Type B pancreatic cell (in vitro differentiated cells): ENCODE measurements at regions not wholly inside any gene's neighbourhood (a gene's known extent, or its start where the extent isn't known, plus 50 kb on each side); places are given as distances from the start of the nearest gene placed in this dataset.

Source experiments
- DNase-seq: peaks from one replicate; pipeline ENCODE4 v3.0.0; 2021; ENCODE audit warnings: mixed read lengths; ENCODE audit not compliant: unreplicated experiment; ENCODE audit errors: extremely low spot score
- H3K27ac Mint-ChIP-seq: 2 replicates; pipeline ENCODE4 v1.8.0; 2021; ENCODE audit warnings: mild to moderate bottlenecking, mixed read lengths
- H3K27me3 Mint-ChIP-seq: 2 replicates; pipeline ENCODE4 v1.8.0; 2021; ENCODE audit warnings: mixed read lengths
- H3K36me3 Mint-ChIP-seq: 2 replicates; pipeline ENCODE4 v1.8.0; 2021; ENCODE audit warnings: mixed read lengths
- H3K4me1 Mint-ChIP-seq: one replicate; pipeline ENCODE4 v1.8.0; 2021; ENCODE audit warnings: mixed read lengths; ENCODE audit not compliant: unreplicated experiment
- H3K4me3 Mint-ChIP-seq: 2 replicates; pipeline ENCODE4 v1.8.0; 2021; ENCODE audit warnings: mild to moderate bottlenecking, mixed read lengths
- H3K9me3 Mint-ChIP-seq: 2 replicates; pipeline ENCODE4 v1.8.0; 2021; ENCODE audit warnings: mixed read lengths
- TF ChIP-seq, protein P1 (sequence below): fragments of 200-600 bp; sonication (generic); conservative IDR thresholded peaks from 2 replicates; pipeline ENCODE4 v1.5.0; 2021; ENCODE audit warnings: antibody characterized with exemption, mild to moderate bottlenecking

DNA sequence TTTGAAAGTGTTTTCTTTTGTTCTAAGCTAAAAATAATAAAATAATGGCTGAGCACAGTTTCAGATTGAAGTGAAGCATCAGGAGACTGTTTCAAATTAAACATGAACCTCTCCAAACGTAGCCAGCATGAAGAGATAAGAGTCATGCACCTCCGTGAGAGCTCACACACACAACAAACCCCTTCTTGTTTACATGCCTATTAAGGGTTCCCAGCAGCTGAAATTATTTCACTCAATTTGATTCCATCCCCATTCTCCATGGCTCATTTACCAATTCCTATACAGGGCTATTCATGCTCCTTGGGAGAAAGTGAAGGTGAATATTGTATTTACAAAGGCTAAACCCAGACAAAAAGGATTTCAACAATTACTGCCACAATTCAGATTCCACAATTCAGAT, 954.1 kb upstream of the INTU start:
- Mint-ChIP-seq H3K4me1 (peaks cover 6% of the 10 kb centered on the region), H3K27ac (no peak overlapping the region), H3K9me3 (no peaks in the 10 kb centered on the region), H3K4me3 (no peak overlapping the region), H3K27me3 (no peaks in the 10 kb centered on the region), H3K36me3 (no peaks in the 10 kb centered on the region)
- no peak for DNase-seq
- TF ChIP-seq, protein P1, sequence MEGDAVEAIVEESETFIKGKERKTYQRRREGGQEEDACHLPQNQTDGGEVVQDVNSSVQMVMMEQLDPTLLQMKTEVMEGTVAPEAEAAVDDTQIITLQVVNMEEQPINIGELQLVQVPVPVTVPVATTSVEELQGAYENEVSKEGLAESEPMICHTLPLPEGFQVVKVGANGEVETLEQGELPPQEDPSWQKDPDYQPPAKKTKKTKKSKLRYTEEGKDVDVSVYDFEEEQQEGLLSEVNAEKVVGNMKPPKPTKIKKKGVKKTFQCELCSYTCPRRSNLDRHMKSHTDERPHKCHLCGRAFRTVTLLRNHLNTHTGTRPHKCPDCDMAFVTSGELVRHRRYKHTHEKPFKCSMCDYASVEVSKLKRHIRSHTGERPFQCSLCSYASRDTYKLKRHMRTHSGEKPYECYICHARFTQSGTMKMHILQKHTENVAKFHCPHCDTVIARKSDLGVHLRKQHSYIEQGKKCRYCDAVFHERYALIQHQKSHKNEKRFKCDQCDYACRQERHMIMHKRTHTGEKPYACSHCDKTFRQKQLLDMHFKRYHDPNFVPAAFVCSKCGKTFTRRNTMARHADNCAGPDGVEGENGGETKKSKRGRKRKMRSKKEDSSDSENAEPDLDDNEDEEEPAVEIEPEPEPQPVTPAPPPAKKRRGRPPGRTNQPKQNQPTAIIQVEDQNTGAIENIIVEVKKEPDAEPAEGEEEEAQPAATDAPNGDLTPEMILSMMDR: no peak

DNA sequence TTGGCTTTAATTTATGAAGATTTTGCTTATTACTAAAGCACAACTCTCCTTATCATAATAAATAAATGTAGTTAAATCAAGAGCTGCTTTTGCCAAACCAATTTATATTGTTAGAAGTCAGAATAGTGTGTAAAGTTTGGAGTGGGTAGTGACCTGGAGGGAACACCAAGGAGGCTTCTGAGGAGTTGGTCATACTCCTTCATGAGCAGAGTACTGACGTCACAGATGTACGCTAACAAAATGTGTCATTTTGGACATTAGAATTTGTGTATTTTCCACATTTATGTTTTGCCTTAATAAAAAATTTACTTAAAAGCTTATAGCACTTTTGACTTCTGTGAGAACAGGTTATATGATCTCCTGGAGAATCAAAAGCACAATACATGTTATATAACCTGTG, 953.5 kb upstream of the INTU start:
- Mint-ChIP-seq H3K4me3 (no peak overlapping the region), H3K36me3 (no peaks in the 10 kb centered on the region), H3K9me3 (no peaks in the 10 kb centered on the region), H3K27ac (no peak overlapping the region), H3K4me1 (peaks cover 6% of the 10 kb centered on the region), H3K27me3 (no peaks in the 10 kb centered on the region)
- no peak for DNase-seq
- TF ChIP-seq, protein P1: no peak

DNA sequence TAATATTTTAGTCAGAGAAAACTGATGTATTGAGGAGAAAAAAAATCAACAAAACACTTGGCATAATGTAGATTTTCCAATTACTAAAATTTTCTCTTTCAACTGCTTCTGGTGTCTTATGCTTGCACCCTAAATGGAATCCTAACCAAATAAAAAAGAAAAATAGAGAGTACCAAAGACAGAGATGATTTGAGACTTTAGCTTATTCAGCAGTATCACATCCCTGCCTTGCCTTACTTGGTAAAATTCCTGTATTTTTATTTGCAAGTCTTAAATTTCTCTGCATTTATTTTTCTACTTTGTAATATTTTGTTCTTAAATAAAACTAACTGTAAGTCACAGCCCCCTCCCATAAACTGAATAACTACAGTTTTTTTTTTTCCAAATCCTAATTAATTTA, 950.5 kb upstream of the INTU start:
- Mint-ChIP-seq H3K4me3 (no peak overlapping the region), H3K27me3 (no peaks in the 10 kb centered on the region), H3K27ac (no peak overlapping the region), H3K36me3 (no peaks in the 10 kb centered on the region), H3K9me3 (no peaks in the 10 kb centered on the region), H3K4me1 (peaks cover 6% of the 10 kb centered on the region)
- DNase-seq: no peak
- TF ChIP-seq, protein P1: no peak

DNA sequence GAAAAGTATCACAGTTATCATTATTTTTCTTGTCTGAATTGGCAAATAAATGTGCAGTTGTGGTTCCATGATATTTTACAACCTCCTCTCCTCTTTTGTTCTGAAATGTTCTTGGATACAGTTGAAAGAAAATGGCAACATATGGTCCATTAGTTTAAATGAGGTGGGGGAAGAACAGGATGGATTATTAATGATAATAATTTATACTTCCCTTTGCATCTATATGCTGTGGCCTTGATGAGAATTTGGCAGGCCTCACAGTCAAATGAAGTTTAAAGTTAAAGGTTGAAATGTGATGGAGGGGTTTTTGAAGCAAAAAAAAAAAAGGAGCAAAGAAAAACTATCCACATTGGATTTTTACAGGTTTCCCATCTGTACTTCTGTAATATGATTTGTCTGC, 946.3 kb upstream of the INTU start:
- Mint-ChIP-seq H3K4me1 (no peaks in the 10 kb centered on the region), H3K36me3 (no peaks in the 10 kb centered on the region), H3K4me3 (no peak overlapping the region), H3K9me3 (no peaks in the 10 kb centered on the region), H3K27ac (no peak overlapping the region), H3K27me3 (no peaks in the 10 kb centered on the region)
- no peak for DNase-seq
- TF ChIP-seq, protein P1: no peak

DNA sequence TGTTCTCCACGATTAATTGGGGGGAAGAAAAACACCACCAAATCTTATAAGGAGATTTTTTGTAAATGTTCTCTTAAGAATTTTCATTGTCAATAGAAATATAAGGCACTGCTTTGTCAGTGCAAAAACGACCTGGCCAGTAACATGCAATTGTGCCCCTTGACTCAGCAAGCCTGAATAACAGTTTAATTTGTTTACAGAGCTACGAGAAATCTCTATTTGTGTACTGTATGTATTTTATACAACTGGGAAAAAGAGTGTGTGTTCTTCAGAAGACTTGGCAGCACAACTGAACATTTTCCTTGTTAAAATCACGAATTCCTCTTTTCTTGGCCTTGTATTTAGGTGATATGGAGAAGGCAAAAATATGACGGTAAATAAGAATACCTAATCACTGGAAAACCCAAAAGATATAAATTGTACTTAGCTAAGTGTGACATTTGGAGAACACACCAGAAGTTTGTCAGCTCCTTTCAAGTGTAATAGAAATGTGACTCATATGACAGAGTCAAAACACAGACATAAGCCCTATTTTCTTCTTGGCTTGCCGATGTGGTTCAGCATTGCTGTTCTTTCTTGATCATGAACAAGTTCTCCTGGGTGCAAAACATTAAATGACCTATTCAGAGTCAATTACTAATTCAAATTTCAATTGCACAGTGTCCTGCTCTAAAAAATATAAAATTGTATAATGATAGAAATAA, 945.0 kb upstream of the INTU start:
- no peak overlapping the region for H3K27ac Mint-ChIP-seq
- no peaks in the 10 kb centered on the region for H3K27me3 Mint-ChIP-seq
- H3K9me3 Mint-ChIP-seq: no peaks in the 10 kb centered on the region
- no peak for DNase-seq
- H3K4me3 Mint-ChIP-seq: no peak overlapping the region
- TF ChIP-seq, protein P1: no peak
- no peaks in the 10 kb centered on the region for H3K4me1 Mint-ChIP-seq
- no peaks in the 10 kb centered on the region for H3K36me3 Mint-ChIP-seq

DNA sequence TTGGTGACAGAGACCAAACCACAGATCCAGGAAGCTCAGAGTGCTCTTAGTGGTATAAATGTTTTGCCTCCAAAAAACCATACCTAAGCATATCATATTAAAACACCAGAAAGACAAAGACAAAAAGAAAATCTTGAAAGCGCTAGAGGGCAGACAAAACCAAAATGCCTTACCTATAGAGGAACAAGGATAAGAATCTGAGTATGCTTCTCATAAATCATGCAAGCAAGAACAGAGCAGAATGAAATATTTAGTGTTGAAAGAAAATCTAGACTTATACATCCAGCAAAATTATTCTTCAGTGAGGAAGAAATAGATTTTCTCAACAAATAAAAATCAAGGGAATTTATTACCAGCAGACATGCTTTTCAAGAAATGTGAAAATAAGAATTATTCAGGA, 941.0 kb upstream of the INTU start:
- TF ChIP-seq, protein P1: no peak
- DNase-seq: no peak
- Mint-ChIP-seq H3K36me3 (no peaks in the 10 kb centered on the region), H3K4me3 (no peak overlapping the region), H3K27ac (no peak overlapping the region), H3K27me3 (no peaks in the 10 kb centered on the region), H3K4me1 (no peaks in the 10 kb centered on the region), H3K9me3 (no peaks in the 10 kb centered on the region)
